K562 (cell line): ENCODE measurements at regions not wholly inside any gene's neighbourhood (a gene's known extent, or its start where the extent isn't known, plus 50 kb on each side); places are given as distances from the start of the nearest gene placed in this dataset.

Experiments used
- ATAC-seq: fragments of 200-7000 bp; cut with Tn5 transposase; 3 replicates; pipeline ENCODE4 v1.9.1; 2020; ENCODE audit warnings: moderate library complexity
- BruUV-seq: library from RNA; stranded (reverse); fragments of 400-500 nt; replicated peaks from 2 replicates; lab custom pipeline; 2021; lab: Mats Ljungman, UMichigan
- CTCF ChIA-PET: fragments of 300-600 bp; formaldehyde crosslinking; extraction: SDS; loops from one replicate; lab custom pipeline; 2021; ENCODE audit warnings: low intra/inter-chr PET ratio; lab: Yijun Ruan, JAX
- POLR2A ChIA-PET: fragments of 300-600, 350-650 bp; sonication (Branson Sonifier 250); formaldehyde crosslinking; extraction: SDS; loops from one replicate; lab custom pipeline; 2021; ENCODE audit warnings: antibody characterized with exemption, inconsistent platforms; lab: Yijun Ruan, JAX
- DNase-seq, 4 experiments: peaks; one replicate each; pipeline versions ENCODE4 v3.0.0 to v3.0.0-alpha.2; 2011 to 2018; ENCODE audit warnings: low spot score in 3 of 4, mixed read lengths in 3 of 4; ENCODE audit errors: extremely low read depth in 1 of 4
- FAIRE-seq: peaks from 2 replicates; lab custom pipeline; 2011; peaks lifted over from hg19 to GRCh38; lab: Jason Lieb, UNC
- H2AFZ ChIP-seq: 2 replicates; pipeline ENCODE4 v1.6.0; 2011; ENCODE audit warnings: low read depth, low read length, control low read depth, inconsistent platforms
- H3K27ac ChIP-seq: fragments of 200-600 bp; 3 replicates; pipeline ENCODE4 v1.8.0; 2011; ENCODE audit warnings: low read depth, mild to moderate bottlenecking, control low read depth, inconsistent platforms, low read length, moderate library complexity, mixed read lengths; ENCODE audit errors: extremely low read depth
- H3K27me3 ChIP-seq, 2 experiments: fragments of 300-600 bp in 1 of 2; 2 replicates in 1 of 2; 3 replicates in 1 of 2; pipeline versions ENCODE4 v1.6.0 to v1.8.0; 2011; ENCODE audit warnings: inconsistent platforms in 2 of 2, low read length in 2 of 2, mild to moderate bottlenecking in 1 of 2, mixed read lengths in 1 of 2, moderate library complexity in 1 of 2; ENCODE audit not compliant: control insufficient read depth in 2 of 2, insufficient read depth in 2 of 2
- H3K36me3 ChIP-seq: fragments of 300-600 bp; 3 replicates; pipeline ENCODE4 v1.8.0; 2011; ENCODE audit warnings: mild to moderate bottlenecking, low read length, inconsistent platforms; ENCODE audit not compliant: control insufficient read depth, insufficient read depth
- H3K4me1 ChIP-seq, 2 experiments: fragments of 200-600 bp in 1 of 2; replicated peaks in 1 of 2; 2 replicates in 1 of 2; 3 replicates in 1 of 2; pipeline versions ENCODE4 v1.5.1 to v1.8.0; 2011; ENCODE audit warnings: inconsistent platforms in 2 of 2, low read length in 2 of 2, mild to moderate bottlenecking in 1 of 2, mixed read lengths in 1 of 2, moderate library complexity in 1 of 2; ENCODE audit not compliant: control insufficient read depth in 2 of 2, insufficient read depth in 2 of 2
- H3K4me2 ChIP-seq: 2 replicates; pipeline ENCODE4 v1.6.1; 2011; ENCODE audit warnings: low read length, control low read depth, inconsistent platforms, mixed read lengths; ENCODE audit not compliant: insufficient read depth
- H3K4me3 ChIP-seq: fragments of 200-600 bp; sonication (generic), shearing (Covaris generic); 2 replicates; pipeline ENCODE4 v1.5.1; 2016; ENCODE audit warnings: control low read depth, inconsistent platforms
- H3K79me2 ChIP-seq: fragments of 200-600 bp; 3 replicates; pipeline ENCODE4 v1.8.0; 2011; ENCODE audit warnings: low read length, inconsistent platforms; ENCODE audit not compliant: control insufficient read depth, insufficient read depth
- H3K9ac ChIP-seq, 2 experiments: 2 replicates each; pipeline versions ENCODE4 v1.6.0 to v1.6.1; 2011; ENCODE audit warnings: low read depth in 2 of 2, low read length in 2 of 2, control low read depth in 1 of 2, inconsistent platforms in 1 of 2, mild to moderate bottlenecking in 1 of 2, mixed read lengths in 1 of 2; ENCODE audit not compliant: insufficient read depth in 1 of 2
- H3K9me1 ChIP-seq: one replicate; pipeline ENCODE4 v1.6.0; 2011; ENCODE audit warnings: inconsistent platforms, mild to moderate bottlenecking, low read length, moderate library complexity; ENCODE audit not compliant: control insufficient read depth, insufficient read depth
- H3K9me3 ChIP-seq: replicated peaks from 2 replicates; pipeline ENCODE4 v1.5.1; 2011; ENCODE audit warnings: low read depth, low read length, inconsistent platforms; ENCODE audit not compliant: control insufficient read depth, insufficient read depth
- H4K20me1 ChIP-seq: replicated peaks from 2 replicates; pipeline ENCODE4 v1.6.1; 2011; ENCODE audit warnings: low read length, inconsistent platforms, mixed read lengths; ENCODE audit not compliant: control insufficient read depth, insufficient read depth
- CC2D1A ChIP-seq: fragments of 450-650 bp; IDR thresholded peaks from 2 replicates; pipeline ENCODE4 v1.6.1; 2017; ENCODE audit warnings: mild to moderate bottlenecking
- DACH1 ChIP-seq: fragments of 450-650 bp; IDR thresholded peaks from 2 replicates; pipeline ENCODE4 v1.6.1; 2018; ENCODE audit not compliant: partially characterized antibody
- ILF3 ChIP-seq: fragments of 450-650 bp; IDR thresholded peaks from 2 replicates; pipeline ENCODE4 v1.6.1; 2018; ENCODE audit warnings: antibody characterized with exemption, mild to moderate bottlenecking, moderate library complexity, borderline replicate concordance
- JUNB ChIP-seq: fragments of 450-650 bp; formaldehyde crosslinking; conservative IDR thresholded peaks from 2 replicates; pipeline ENCODE4 v1.4.0; 2020; ENCODE audit warnings: mild to moderate bottlenecking
- MCM2 ChIP-seq: fragments of 450-650 bp; IDR thresholded peaks from 2 replicates; pipeline ENCODE4 v1.6.1; 2017; ENCODE audit warnings: low read depth, mild to moderate bottlenecking
- NFIC ChIP-seq: fragments of 450-650 bp; IDR thresholded peaks from 2 replicates; pipeline ENCODE4 v1.6.1; 2017; ENCODE audit warnings: mild to moderate bottlenecking, inconsistent platforms
- POLR2AphosphoS2 ChIP-seq: IDR thresholded peaks from 2 replicates; pipeline ENCODE4 v1.6.1; 2012; ENCODE audit warnings: low read length, improper control_type of control experiment
- PPARD ChIP-seq: fragments of 250-450 bp; sonication (Bioruptor Pico); IDR thresholded peaks from 2 replicates; pipeline ENCODE4 v1.8.0; 2022; ENCODE audit warnings: inconsistent platforms, mild to moderate bottlenecking, moderate library complexity
- SMAD2 ChIP-seq: fragments of 150-350 bp; IDR thresholded peaks from 2 replicates; pipeline ENCODE4 v1.6.1; 2014; ENCODE audit warnings: low read depth, mild to moderate bottlenecking, low read length
- SMARCA4 ChIP-seq: fragments of 450-650 bp; IDR thresholded peaks from 2 replicates; pipeline ENCODE4 v1.6.1; 2016
- SRSF3 ChIP-seq: fragments of 200-400 bp; formaldehyde crosslinking; IDR thresholded peaks from 2 replicates; pipeline ENCODE4 v1.6.1; 2016; ENCODE audit warnings: mild to moderate bottlenecking, low read length, moderate library complexity; ENCODE audit not compliant: insufficient read depth
- SUPT5H ChIP-seq: fragments of 450-650 bp; IDR thresholded peaks from 2 replicates; pipeline ENCODE4 v1.6.1; 2016
- ZFPM2 ChIP-seq: fragments of 250-450 bp; sonication (Bioruptor Pico); IDR thresholded peaks from 2 replicates; pipeline ENCODE4 v1.5.1; 2022; ENCODE audit warnings: mild to moderate bottlenecking
- ZFX ChIP-seq: sonication (generic); formaldehyde crosslinking; IDR thresholded peaks from 2 replicates; pipeline ENCODE4 v1.8.0; 2022; ENCODE audit warnings: mild to moderate bottlenecking, missing genetic modification reagents, moderate library complexity
- ZKSCAN1 ChIP-seq: fragments of 150-350 bp; IDR thresholded peaks from 2 replicates; pipeline ENCODE4 v1.6.1; 2016; ENCODE audit warnings: low read depth, low read length
- ZNF668 ChIP-seq: fragments of 250-450 bp; sonication (Bioruptor Pico); IDR thresholded peaks from 2 replicates; pipeline ENCODE4 v1.8.0; 2022; ENCODE audit warnings: mild to moderate bottlenecking, inconsistent platforms
- ZNF695 ChIP-seq: fragments of 450-650 bp; formaldehyde crosslinking; IDR thresholded peaks from 2 replicates; pipeline ENCODE4 v1.4.0; 2020; ENCODE audit warnings: mild to moderate bottlenecking, moderate library complexity
- WGBS: fragments of 100-300 bp; shearing (Covaris generic); methylation state at CpG from one replicate; pipeline ENCODE4 v1.1.6; 2016; ENCODE audit warnings: low coverage, mixed read lengths; ENCODE audit not compliant: insufficient coverage; ENCODE audit errors: missing lambda C conversion rate; 5-methylcytosine and 5-hydroxymethylcytosine counted together
- in situ Hi-C: fragments of 300-500 bp; cut with MboI; formaldehyde crosslinking; loops from 4 replicates; pipeline ENCODE4 v1.15.0; 2018; ENCODE audit warnings: inconsistent platforms, mixed read lengths
- intact Hi-C: fragments of 100-400 bp; cut with micrococcal nuclease; formaldehyde crosslinking; loops from 2 replicates; pipeline ENCODE4 v1.14.2; 2022
- TF ChIP-seq, protein P1 (sequence below): fragments of 450-650 bp; IDR thresholded peaks from 2 replicates; pipeline ENCODE4 v1.6.1; 2017; ENCODE audit warnings: antibody characterized with exemption

DNA sequence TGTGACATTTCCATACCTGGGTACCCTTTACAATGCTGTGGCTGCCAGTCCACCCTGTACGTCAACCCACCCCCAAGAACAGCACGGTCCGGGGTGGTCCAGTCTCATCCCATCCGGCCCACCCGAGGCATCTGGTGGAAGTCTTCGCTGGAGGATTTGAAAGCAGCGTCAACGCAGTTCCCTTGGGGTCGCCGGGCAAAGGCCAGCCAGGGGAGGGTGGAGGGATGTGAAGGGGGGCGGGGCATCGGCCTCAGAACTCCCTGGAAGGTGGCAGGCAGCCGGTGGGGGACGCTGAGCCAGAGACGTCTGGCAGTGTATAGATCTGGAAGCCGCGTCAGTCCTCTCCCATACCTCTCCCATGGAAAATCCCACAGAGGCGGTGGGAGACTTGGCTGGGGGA lies 1944.0 kb upstream of the DEFB115 start:
- Histone ChIP-seq H3K9me1 (no peaks in the 10 kb centered on the region), H3K9ac (no peak overlapping the region), H3K27ac (no peak overlapping the region), H3K4me2 (no peak overlapping the region), H3K27me3 (no peaks in the 10 kb centered on the region), H3K4me1 (no peaks in the 10 kb centered on the region), H3K9me3 (no peaks in the 10 kb centered on the region), H4K20me1 (no peaks in the 10 kb centered on the region), H3K4me3 (no peak overlapping the region), H2AFZ (no peak overlapping the region), H3K36me3 (no peaks in the 10 kb centered on the region), H3K79me2 (no peaks in the 10 kb centered on the region)
- DNase-seq: no peak
- ChIA-PET POLR2A (no interaction called here), CTCF (no interaction called here)
- no peak for ATAC-seq
- WGBS: 5% methylated on average over 12 of the region's 18 CpGs
- intact Hi-C loops: no loop called here
- FAIRE-seq: no peak
- no TSS peak for BruUV-seq
- TF ChIP-seq ZFX (CRISPR knock-in tag) (no peak), ZKSCAN1 (no peak), SUPT5H (no peak), PPARD (CRISPR knock-in tag) (no peak), SMAD2 (no peak), CC2D1A (no peak)
- in situ Hi-C loops: loop anchor here (25.0 kb wide), 1 partner anchor 1024 kb away; no protein-coding TSS in a partner anchor

DNA sequence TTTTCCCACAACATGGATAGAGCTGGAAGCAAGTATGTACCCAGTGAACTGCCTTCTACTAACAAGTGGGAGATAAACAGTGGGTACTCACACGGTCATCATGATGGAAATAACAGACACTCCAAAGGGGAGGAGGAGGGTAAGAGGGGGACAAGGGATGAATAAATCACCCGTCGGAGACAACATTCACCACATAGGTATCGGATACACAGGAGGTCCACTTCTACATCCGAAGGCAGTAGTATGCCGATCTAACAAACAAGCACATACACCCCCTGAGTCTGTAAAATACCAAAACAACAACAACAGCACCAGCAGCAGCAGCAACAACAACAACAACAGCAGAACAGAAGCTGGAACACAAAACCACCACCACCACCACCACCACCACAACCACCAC lies 1943.2 kb upstream of the DEFB115 start:
- H3K79me2 ChIP-seq: no peaks in the 10 kb centered on the region
- in situ Hi-C loops (loop anchor here (25.0 kb wide), 1 partner anchor 1023 kb away; no protein-coding TSS in a partner anchor), intact Hi-C loops (no loop called here)
- no peak overlapping the region for H2AFZ ChIP-seq
- H3K36me3 ChIP-seq: no peaks in the 10 kb centered on the region
- H3K27ac ChIP-seq: no peak overlapping the region
- H3K9ac ChIP-seq: no peak overlapping the region
- DNase-seq (no peak), ATAC-seq (no peak), FAIRE-seq (no peak)
- H4K20me1 ChIP-seq: no peaks in the 10 kb centered on the region
- H3K9me3 ChIP-seq: no peaks in the 10 kb centered on the region
- H3K9me1 ChIP-seq: no peaks in the 10 kb centered on the region
- no TSS peak for BruUV-seq
- H3K4me2 ChIP-seq: no peak overlapping the region
- H3K4me1 ChIP-seq: no peaks in the 10 kb centered on the region
- WGBS: 15% methylated on average over 6 of the region's 6 CpGs
- H3K4me3 ChIP-seq: no peak overlapping the region
- CTCF ChIA-PET: no interaction called here
- POLR2A ChIA-PET: no interaction called here
- no peaks in the 10 kb centered on the region for H3K27me3 ChIP-seq
- no peak for TF ChIP-seq ZNF668
- no peak for TF ChIP-seq ZFPM2 (CRISPR knock-in tag)
- TF ChIP-seq, protein P1, sequence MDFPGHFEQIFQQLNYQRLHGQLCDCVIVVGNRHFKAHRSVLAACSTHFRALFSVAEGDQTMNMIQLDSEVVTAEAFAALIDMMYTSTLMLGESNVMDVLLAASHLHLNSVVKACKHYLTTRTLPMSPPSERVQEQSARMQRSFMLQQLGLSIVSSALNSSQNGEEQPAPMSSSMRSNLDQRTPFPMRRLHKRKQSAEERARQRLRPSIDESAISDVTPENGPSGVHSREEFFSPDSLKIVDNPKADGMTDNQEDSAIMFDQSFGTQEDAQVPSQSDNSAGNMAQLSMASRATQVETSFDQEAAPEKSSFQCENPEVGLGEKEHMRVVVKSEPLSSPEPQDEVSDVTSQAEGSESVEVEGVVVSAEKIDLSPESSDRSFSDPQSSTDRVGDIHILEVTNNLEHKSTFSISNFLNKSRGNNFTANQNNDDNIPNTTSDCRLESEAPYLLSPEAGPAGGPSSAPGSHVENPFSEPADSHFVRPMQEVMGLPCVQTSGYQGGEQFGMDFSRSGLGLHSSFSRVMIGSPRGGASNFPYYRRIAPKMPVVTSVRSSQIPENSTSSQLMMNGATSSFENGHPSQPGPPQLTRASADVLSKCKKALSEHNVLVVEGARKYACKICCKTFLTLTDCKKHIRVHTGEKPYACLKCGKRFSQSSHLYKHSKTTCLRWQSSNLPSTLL: no peak
- TF ChIP-seq SMARCA4: no peak
- TF ChIP-seq SRSF3: no peak
- no peak for TF ChIP-seq POLR2AphosphoS2
- TF ChIP-seq MCM2: no peak
- TF ChIP-seq JUNB (CRISPR knock-in tag): no peak
- TF ChIP-seq DACH1: no peak
- TF ChIP-seq ILF3: no peak
- TF ChIP-seq NFIC: no peak
- no peak for TF ChIP-seq ZNF695 (CRISPR knock-in tag)
